Mammary epithelial cell (primary cell): ENCODE measurements at regions not wholly inside any gene's neighbourhood (a gene's known extent, or its start where the extent isn't known, plus 50 kb on each side); places are given as distances from the start of the nearest gene placed in this dataset.

Experiments used
- EZH2 ChIP-seq: IDR thresholded peaks from 2 replicates; pipeline ENCODE4 v1.6.1; 2012; ENCODE audit warnings: low read length, inconsistent platforms, borderline replicate concordance
- TF ChIP-seq, protein P1 (sequence below), 2 donors: IDR thresholded peaks in 1 of 2; conservative IDR thresholded peaks in 1 of 2; 2 replicates each; pipeline ENCODE4 v1.5.1; 2011 to 2012; ENCODE audit warnings: inconsistent platforms in 2 of 2, low read length in 2 of 2, mild to moderate bottlenecking in 2 of 2, control low read depth in 1 of 2, low read depth in 1 of 2; ENCODE audit not compliant: insufficient read depth in 1 of 2; ENCODE audit errors: extremely low read depth in 1 of 2

- TF ChIP-seq, protein P1, sequence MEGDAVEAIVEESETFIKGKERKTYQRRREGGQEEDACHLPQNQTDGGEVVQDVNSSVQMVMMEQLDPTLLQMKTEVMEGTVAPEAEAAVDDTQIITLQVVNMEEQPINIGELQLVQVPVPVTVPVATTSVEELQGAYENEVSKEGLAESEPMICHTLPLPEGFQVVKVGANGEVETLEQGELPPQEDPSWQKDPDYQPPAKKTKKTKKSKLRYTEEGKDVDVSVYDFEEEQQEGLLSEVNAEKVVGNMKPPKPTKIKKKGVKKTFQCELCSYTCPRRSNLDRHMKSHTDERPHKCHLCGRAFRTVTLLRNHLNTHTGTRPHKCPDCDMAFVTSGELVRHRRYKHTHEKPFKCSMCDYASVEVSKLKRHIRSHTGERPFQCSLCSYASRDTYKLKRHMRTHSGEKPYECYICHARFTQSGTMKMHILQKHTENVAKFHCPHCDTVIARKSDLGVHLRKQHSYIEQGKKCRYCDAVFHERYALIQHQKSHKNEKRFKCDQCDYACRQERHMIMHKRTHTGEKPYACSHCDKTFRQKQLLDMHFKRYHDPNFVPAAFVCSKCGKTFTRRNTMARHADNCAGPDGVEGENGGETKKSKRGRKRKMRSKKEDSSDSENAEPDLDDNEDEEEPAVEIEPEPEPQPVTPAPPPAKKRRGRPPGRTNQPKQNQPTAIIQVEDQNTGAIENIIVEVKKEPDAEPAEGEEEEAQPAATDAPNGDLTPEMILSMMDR (conservative IDR thresholded peaks at IDR 0.05 in 1 of 2, IDR thresholded peaks at IDR 0.05 in 1 of 2; ENCODE audit: extremely low read depth in 1 of 2, insufficient read depth in 1 of 2, low read depth in 1 of 2, low read length in 2 of 2) = no peak
- TF ChIP-seq EZH2 = no peak
Measured at GRCh38 chr4:189200353-189200752, 740.3 kb upstream of the FRG1 start.
